HepG2 (cell line): ENCODE measurements at regions not wholly inside any gene's neighbourhood (a gene's known extent, or its start where the extent isn't known, plus 50 kb on each side); places are given as distances from the start of the nearest gene placed in this dataset.

Source experiments
- HES4 ChIP-seq: sonication (generic); formaldehyde crosslinking; IDR thresholded peaks from 2 replicates; pipeline ENCODE4 v1.9.0; 2021; ENCODE audit warnings: mild to moderate bottlenecking, missing genetic modification reagents, borderline replicate concordance
- HMGXB4 ChIP-seq, 2 experiments: sonication (generic) in 1 of 2; formaldehyde crosslinking in 1 of 2; IDR thresholded peaks; 2 replicates each; pipeline versions ENCODE4 v1.4.0 to v1.6.1; 2018 to 2020; ENCODE audit warnings: missing genetic modification reagents in 2 of 2, borderline replicate concordance in 1 of 2, low read depth in 1 of 2, mild to moderate bottlenecking in 1 of 2, missing biosample characterization in 1 of 2
- HNRNPL ChIP-seq: fragments of 200-400 bp; formaldehyde crosslinking; IDR thresholded peaks from 2 replicates; pipeline ENCODE4 v1.6.1; 2017; ENCODE audit warnings: mild to moderate bottlenecking, low read depth, low read length
- ISL2 ChIP-seq: sonication (generic); formaldehyde crosslinking; IDR thresholded peaks from 2 replicates; pipeline ENCODE4 v1.5.0; 2020; ENCODE audit warnings: missing genetic modification reagents
- KDM4B ChIP-seq: sonication (generic); formaldehyde crosslinking; IDR thresholded peaks from 2 replicates; pipeline ENCODE4 v1.4.0; 2020; ENCODE audit warnings: missing genetic modification reagents
- KMT2A ChIP-seq: sonication (generic); formaldehyde crosslinking; IDR thresholded peaks from 2 replicates; pipeline ENCODE4 v1.4.0; 2020; ENCODE audit warnings: missing genetic modification reagents
- MAFG ChIP-seq: sonication (generic); formaldehyde crosslinking; IDR thresholded peaks from 2 replicates; pipeline ENCODE4 v1.5.1; 2020; ENCODE audit warnings: mild to moderate bottlenecking, missing genetic modification reagents
- NCOA1 ChIP-seq: sonication (generic); formaldehyde crosslinking; IDR thresholded peaks from 2 replicates; pipeline ENCODE4 v1.9.0; 2021; ENCODE audit warnings: missing genetic modification reagents
- RXRB ChIP-seq: IDR thresholded peaks from 2 replicates; pipeline ENCODE4 v1.6.1; 2016; ENCODE audit warnings: borderline replicate concordance, missing genetic modification reagents, missing compliant biosample characterization
- SMYD3 ChIP-seq: sonication (generic); formaldehyde crosslinking; IDR thresholded peaks from 2 replicates; pipeline ENCODE4 v1.8.1; 2023; ENCODE audit warnings: mild to moderate bottlenecking, missing genetic modification reagents
- SOX6 ChIP-seq, 2 experiments: fragments of 450-650 bp in 1 of 2; sonication (generic) in 1 of 2; formaldehyde crosslinking in 1 of 2; IDR thresholded peaks; 2 replicates each; pipeline versions ENCODE4 v1.4.0 to v1.6.1; 2017 to 2020; ENCODE audit warnings: antibody characterized with exemption in 1 of 2, mild to moderate bottlenecking in 1 of 2, missing genetic modification reagents in 1 of 2
- SP1 ChIP-seq, 2 experiments: fragments of 450-650 bp in 1 of 2; sonication (generic) in 1 of 2; formaldehyde crosslinking in 1 of 2; IDR thresholded peaks; 2 replicates each; pipeline versions ENCODE4 v1.4.0 to v1.6.1; 2016 to 2020; ENCODE audit warnings: missing genetic modification reagents in 1 of 2
- SRSF9 ChIP-seq: fragments of 200-400 bp; formaldehyde crosslinking; IDR thresholded peaks from 2 replicates; pipeline ENCODE4 v1.6.1; 2018; ENCODE audit warnings: borderline replicate concordance, mild to moderate bottlenecking, low read depth, low read length; ENCODE audit not compliant: insufficient read depth, poor library complexity, severe bottlenecking
- SYNCRIP ChIP-seq: fragments of 200-400 bp; formaldehyde crosslinking; IDR thresholded peaks from 2 replicates; pipeline ENCODE4 v1.6.1; 2018; ENCODE audit warnings: mild to moderate bottlenecking, low read depth, low read length; ENCODE audit not compliant: insufficient read depth
- TRAFD1 ChIP-seq: sonication (generic); formaldehyde crosslinking; IDR thresholded peaks from 2 replicates; pipeline ENCODE4 v1.5.1; 2020; ENCODE audit warnings: missing genetic modification reagents, mild to moderate bottlenecking, borderline replicate concordance
- ZNF17 ChIP-seq: sonication (generic); formaldehyde crosslinking; IDR thresholded peaks from 2 replicates; pipeline ENCODE4 v1.5.0; 2020; ENCODE audit warnings: mild to moderate bottlenecking, missing genetic modification reagents
- ZNF383 ChIP-seq: sonication (generic); formaldehyde crosslinking; IDR thresholded peaks from 2 replicates; pipeline ENCODE4 v1.4.0; 2020; ENCODE audit warnings: missing genetic modification reagents, mild to moderate bottlenecking, borderline replicate concordance
- ZNF710 ChIP-seq: sonication (generic); formaldehyde crosslinking; IDR thresholded peaks from 2 replicates; pipeline ENCODE4 v1.5.0; 2020; ENCODE audit warnings: mild to moderate bottlenecking, missing genetic modification reagents, borderline replicate concordance
- ZNF775 ChIP-seq: sonication (generic); formaldehyde crosslinking; IDR thresholded peaks from 2 replicates; pipeline ENCODE4 v1.4.0; 2020; ENCODE audit warnings: missing genetic modification reagents, mild to moderate bottlenecking, moderate library complexity, borderline replicate concordance
- ZNF777 ChIP-seq: sonication (generic); formaldehyde crosslinking; IDR thresholded peaks from 2 replicates; pipeline ENCODE4 v1.4.0; 2020; ENCODE audit warnings: missing genetic modification reagents
- ZNF782 ChIP-seq: sonication (generic); formaldehyde crosslinking; IDR thresholded peaks from 2 replicates; pipeline ENCODE4 v1.4.0; 2020; ENCODE audit warnings: missing genetic modification reagents, mild to moderate bottlenecking, borderline replicate concordance
- ZNF788 ChIP-seq: sonication (generic); formaldehyde crosslinking; IDR thresholded peaks from 2 replicates; pipeline ENCODE4 v1.5.0; 2020; ENCODE audit warnings: mild to moderate bottlenecking, missing genetic modification reagents, borderline replicate concordance
- ZSCAN21 ChIP-seq: sonication (generic); formaldehyde crosslinking; IDR thresholded peaks from 2 replicates; pipeline ENCODE4 v1.8.0; 2022; ENCODE audit warnings: mild to moderate bottlenecking, missing genetic modification reagents, moderate library complexity, borderline replicate concordance
- ZSCAN25 ChIP-seq: sonication (generic); formaldehyde crosslinking; IDR thresholded peaks from 2 replicates; pipeline ENCODE4 v1.8.0; 2022; ENCODE audit warnings: mild to moderate bottlenecking, missing genetic modification reagents

- TF ChIP-seq TRAFD1 (CRISPR knock-in tag) (0 out of 2 replicates have a peak, but pooled peaks have one; percentile 19), SP1 (IDR thresholded peaks at IDR 0.05) (no peak), SP1 (CRISPR knock-in tag; IDR thresholded peaks at IDR 0.05) (no peak), SRSF9 (no peak), ZNF17 (CRISPR knock-in tag) (no peak), SYNCRIP (no peak), ZNF383 (0 out of 2 replicates have a peak, but pooled peaks have one; percentile 42), ISL2 (CRISPR knock-in tag) (no peak), SMYD3 (no peak), ZSCAN21 (CRISPR knock-in tag) (0 out of 2 replicates have a peak, but pooled peaks have one; percentile 0), HES4 (CRISPR knock-in tag) (peak; percentile 95), KMT2A (CRISPR knock-in tag) (no peak), RXRB (CRISPR knock-in tag) (no peak), ZNF782 (CRISPR knock-in tag) (no peak), SOX6 (IDR thresholded peaks at IDR 0.05) (no peak), SOX6 (CRISPR knock-in tag; IDR thresholded peaks at IDR 0.05) (no peak), KDM4B (CRISPR knock-in tag) (no peak), ZNF775 (CRISPR knock-in tag) (no peak), MAFG (CRISPR knock-in tag) (no peak), ZNF777 (CRISPR knock-in tag) (peak; percentile 63; the same call in 1 of the 2 replicates), ZNF788 (CRISPR knock-in tag) (no peak), HNRNPL (0 out of 2 replicates have a peak, but pooled peaks have one; percentile 43), ZSCAN25 (CRISPR knock-in tag) (peak; percentile 65; the same call in 1 of the 2 replicates), ZNF710 (no peak; the same call in 1 of the 2 replicates), HMGXB4 (CRISPR knock-in tag; IDR thresholded peaks at IDR 0.05; ENCODE audit: borderline replicate concordance in 1 of 2, low read depth in 1 of 2) (no peak), NCOA1 (0 out of 2 replicates have a peak, but pooled peaks have one; percentile 44)
Measured at GRCh38 chr17:83173914-83174361, 94.5 kb downstream of the METRNL start (continued).
